Heart left ventricle (tissue), 13 donors: ENCODE measurements at regions not wholly inside any gene's neighbourhood (a gene's known extent, or its start where the extent isn't known, plus 50 kb on each side); places are given as distances from the start of the nearest gene placed in this dataset.

Experiments
- CTCF ChIP-seq, 12 donors: fragments of 200-600 bp; sonication (generic) in 4 of 12; IDR thresholded peaks; one replicate each; pipeline versions ENCODE4 v1.5.0 to v1.8.0; 2018 to 2022; ENCODE audit warnings: antibody characterized with exemption in 12 of 12, mild to moderate bottlenecking in 5 of 12
- POLR2A ChIP-seq, 2 donors: fragments of 450-650 bp; IDR thresholded peaks; one replicate each; pipeline ENCODE4 v1.6.1; 2017; ENCODE audit warnings: antibody characterized with exemption in 2 of 2, mild to moderate bottlenecking in 2 of 2, moderate library complexity in 2 of 2
- donor health status: ischemic (EF 13 %, LVEDD 7.1; RV severe dilation, severe dysfunction).
- donor health status: DM: no; HTN: yes; CAD: no.
- donor health status: DM: no; HTN: no; CAD: no.
- donor health status: ischemic (EF 25% LVEDD 6.9; RV normal size, moderate dysfunction).
- donor health status: ischemic (EF 25% LVEDD 5.7; RV mildly dilated, moderate dysfunction).
- donor health status: ischemic (EF 35%, LVEDD 5.7; RV mildly dilated, moderate dysfunction).
- donor health status: nonischemic (EF 11% LVEDD 7.7; RV severe dilation, severe dysfunction).
- donor health status: DM: yes; HTN: yes; CAD: no.
- donor health status: PGD.
- donor health status: ischemic (EF 29% LVEDD 5.4; RV normal size, mild dysfunction).
- donor health status: nonischemic (EF 23%, LVEDD 6.1; RV moderate dilation, normal function).

DNA sequence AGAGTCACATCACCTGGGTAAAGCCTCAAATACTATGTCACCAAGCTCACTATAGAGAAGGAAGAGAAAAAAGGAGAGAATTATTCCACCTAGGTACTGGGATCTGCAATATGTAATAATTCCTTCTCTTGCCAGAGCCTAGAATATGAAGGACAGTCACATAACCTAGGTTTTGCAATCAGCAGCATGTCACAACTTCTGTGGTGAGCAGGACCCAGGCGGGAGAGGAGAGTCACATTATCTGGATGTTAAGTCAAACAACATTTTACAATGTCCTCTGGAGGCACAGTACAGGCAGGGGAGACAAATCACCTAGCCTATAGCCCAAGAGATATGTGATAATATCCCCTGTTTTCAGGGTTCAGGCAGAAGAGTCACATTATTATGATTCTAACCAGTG is 951.2 kb upstream of the TSPY4 start:
- TF ChIP-seq CTCF (IDR thresholded peaks at IDR 0.05) = no peak
- TF ChIP-seq POLR2A (IDR thresholded peaks at IDR 0.05) = no peak
